Ecto neural progenitor cell (in vitro differentiated cells): ENCODE measurements at regions not wholly inside any gene's neighbourhood (a gene's known extent, or its start where the extent isn't known, plus 50 kb on each side); places are given as distances from the start of the nearest gene placed in this dataset.

Experiments
- DNase-seq: peaks from one replicate; pipeline ENCODE4 v3.0.0-alpha.2; 2018; ENCODE audit warnings: low spot score

DNA sequence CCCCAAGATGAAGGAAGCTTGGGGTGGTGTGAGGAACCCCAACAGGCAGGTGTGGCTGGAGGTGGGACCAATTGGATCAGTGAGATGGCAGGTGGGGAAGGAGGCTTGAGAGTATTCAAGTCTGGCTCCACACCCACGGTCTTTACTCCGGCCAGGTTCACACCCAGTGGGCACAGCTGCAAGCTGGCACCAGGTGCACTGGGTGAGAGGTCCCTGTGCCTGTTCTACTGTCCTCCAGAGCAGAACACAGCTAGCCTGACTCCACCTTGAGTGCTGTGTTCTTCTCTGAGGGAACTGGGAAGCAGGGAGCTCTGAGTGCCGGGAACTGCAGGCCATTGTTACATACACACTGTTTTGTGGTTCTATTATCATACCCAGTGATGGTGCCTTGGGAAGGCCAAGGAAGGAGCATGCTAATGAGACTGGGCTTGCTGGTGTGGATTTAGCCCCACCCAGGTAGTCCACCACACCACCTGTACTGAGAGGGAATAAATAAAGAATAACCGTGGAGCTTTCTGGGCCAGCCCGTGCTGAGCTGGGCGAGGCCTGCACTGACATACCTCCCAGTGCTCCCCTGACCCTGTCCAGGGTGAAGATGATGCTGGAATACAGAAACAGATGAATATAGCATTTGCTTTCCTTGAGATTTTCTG, 93.4 kb downstream of the ABHD5 start:
- no peak for DNase-seq

DNA sequence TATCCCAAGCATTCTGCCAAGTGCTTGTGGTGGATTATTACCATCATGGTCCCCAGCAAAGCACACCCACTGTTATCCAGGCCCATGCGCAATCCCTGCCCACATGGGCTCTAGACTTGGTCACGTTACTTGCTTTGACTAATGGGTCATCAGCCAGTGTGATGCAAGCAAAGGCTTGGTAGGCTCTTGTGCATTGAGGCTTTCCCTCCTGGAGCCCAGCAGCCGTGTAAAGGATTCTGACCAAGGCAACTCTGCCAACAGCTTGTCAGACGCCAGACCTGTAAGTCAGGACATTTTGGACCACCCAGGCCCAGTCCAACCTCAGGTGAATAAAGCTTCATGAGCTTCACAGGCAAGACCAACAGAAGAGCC, 93.9 kb downstream of the ABHD5 start:
- DNase-seq, result no peak

DNA sequence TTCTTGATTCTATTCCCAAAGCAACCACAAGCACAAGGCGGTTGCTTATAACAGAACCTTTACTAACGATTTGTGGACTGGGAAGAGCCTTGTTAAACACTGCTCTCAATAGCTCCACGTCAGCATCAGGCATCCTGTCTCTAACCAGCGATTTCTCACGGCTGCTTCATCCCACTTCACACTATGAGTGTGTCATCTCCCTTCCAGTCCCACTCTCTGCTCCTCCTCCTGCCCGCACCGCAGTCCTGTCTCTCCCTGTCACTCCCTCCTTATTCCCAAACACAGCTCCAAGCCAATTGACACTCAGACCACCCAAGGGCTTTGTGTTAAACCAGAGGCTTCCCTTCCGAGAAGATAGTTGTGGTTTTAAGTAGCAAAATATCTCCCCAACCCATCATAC, 94.8 kb downstream of the ABHD5 start:
- no peak for DNase-seq

DNA sequence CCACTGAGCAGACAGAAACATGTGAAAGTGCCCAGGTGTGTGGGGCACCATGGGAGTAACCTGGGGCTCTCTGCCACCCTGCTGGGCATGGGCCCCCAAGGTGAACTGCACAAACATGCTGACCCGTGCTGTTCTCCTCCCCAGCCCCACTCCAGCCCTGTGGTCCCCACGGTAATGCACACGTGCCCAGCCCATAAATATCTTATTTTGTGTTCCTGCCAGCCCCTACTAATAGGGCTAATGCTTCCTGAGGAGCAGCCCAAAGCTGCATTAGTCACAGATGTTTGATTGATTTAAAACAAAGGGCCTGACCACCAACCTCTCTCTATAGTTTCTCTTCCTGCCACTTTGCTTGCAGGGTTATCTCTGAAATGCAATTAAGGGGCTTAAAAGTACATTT, 95.4 kb downstream of the ABHD5 start:
- no peak for DNase-seq

DNA sequence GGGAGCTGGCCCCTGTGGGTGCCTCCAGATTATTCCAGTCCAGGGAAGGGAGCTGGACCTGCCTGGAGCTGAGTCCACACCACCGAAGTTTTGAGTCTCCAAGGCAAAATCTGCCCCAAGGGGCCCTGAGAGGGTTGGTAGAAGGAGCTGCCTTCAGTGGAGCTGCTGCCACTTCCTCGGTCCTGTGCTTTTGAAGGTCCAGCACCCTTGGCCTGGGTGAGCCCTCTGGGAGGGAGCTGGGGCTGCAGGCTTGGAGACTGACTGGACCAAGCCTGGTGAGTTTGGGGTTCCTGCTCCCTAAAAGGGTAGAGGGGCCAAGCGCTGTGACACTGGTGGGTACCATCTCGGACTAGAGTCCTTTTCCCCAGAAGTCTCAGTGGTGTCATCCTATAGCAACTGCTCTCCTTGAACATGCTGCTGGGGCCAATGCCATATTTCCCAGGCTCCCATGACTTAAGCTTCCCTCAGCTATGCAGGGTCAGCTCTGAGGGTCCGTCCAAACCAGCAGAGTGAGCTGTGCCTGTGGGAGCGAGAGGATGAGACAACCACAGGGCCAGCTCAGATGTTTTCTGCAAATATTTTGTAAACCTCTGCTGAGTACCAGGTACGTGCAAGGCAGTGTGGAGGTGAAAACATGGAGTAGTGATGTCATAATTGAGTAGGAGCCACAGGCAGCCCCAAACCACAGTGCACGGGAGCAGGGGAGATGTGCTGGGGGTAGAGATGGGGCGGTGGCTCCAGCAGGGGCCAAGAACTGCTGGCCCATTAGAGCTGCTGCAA, 96.0 kb downstream of the ABHD5 start:
- peak; percentile 26 for DNase-seq

DNA sequence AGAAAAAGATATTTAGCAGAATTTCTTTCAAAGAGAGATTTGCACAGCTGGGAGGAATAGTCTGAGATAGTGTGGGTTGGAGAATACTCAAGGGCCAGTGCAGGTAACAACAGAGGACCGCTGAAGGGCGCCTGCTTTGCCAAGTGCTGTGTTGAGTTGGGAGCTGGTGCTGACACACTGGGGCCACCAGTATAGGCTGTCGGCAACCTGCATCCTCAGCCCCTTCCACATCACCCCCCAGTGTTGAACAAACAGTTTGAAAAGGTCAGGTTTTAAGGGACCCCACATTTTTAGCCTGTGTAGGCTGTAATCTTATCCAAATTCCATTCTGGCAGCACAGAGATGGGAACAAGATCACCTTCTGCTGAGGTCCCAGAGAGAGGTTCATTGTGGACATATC, 96.6 kb downstream of the ABHD5 start:
- no peak for DNase-seq

DNA sequence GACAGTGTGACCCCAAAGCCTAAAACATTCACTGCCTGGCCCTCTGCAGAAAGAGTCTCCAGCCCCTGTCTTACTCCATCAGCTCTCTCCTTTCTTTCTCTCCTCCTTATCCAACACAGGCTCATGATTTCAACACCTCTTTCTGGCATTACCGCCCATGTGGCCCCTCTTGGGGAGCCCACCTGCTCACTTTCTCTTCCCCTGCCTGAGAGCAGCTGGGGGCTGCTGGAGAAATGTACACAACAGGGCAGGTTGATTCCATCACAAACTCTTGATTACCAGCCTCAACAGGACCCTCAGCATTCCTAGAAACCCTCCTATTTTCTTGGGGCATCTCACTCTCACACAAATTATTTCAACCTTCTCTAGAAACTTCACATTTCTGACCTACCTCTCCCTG, 98.3 kb downstream of the ABHD5 start:
- no peak for DNase-seq

DNA sequence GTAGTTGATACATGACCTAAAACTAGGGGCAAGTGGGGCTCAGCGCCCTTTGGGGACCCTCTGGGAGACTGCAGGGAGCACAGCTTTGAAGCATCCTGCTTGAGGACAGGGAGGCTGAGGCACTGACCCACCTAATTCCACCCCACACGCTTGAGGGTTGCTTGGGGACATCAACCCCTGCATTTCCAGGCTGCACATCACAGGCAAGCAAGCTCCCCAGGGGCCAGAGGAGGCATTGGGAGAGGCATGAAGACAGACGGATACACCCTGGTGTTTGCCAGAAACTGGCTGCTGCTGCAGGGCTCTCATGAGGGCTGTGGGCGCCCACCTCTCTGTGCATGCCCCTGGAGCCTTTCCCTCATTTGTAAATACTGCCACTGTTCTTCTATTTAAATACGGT, 99.3 kb downstream of the ABHD5 start:
- peak; percentile 38 for DNase-seq

DNA sequence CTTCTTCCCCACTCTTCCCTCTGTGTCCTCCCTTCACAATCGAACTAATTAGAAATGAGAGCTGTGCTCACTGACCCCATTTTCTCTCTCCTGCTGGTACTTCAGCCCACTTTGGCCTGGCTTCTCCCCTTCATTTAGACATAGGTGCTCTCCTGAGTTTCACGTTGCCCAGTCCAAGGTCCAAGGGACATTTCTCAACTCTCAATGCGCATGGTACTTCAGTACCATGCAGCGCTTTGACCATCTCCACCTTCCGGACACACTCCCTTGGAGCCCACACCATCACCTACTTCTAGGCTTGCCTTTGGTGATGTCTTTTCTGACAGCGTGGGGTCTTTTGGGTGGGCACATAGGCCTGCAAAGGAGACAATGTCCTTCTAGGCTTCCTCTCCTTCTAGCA, 99.7 kb downstream of the ABHD5 start:
- DNase-seq, result no peak

DNA sequence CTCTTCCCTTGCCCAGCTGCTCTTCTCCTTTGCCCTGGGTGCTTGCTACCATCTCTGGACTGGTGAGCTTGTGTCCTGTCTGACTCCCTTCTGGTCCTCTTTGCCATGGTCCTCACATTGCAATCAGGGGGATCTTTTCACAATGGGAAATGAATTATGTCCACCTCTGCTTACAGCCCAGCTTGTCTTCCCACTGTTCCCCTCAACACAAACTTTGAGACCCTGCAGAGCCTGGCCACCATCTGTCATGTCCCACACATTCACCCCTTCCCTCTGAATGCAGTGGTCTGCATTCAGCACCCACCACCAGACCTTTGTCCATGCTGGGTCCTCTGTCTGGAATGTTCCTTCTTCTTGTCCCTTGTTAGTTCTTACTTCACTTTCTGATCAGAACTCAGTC, 100.5 kb downstream of the ABHD5 start:
- no peak for DNase-seq

DNA sequence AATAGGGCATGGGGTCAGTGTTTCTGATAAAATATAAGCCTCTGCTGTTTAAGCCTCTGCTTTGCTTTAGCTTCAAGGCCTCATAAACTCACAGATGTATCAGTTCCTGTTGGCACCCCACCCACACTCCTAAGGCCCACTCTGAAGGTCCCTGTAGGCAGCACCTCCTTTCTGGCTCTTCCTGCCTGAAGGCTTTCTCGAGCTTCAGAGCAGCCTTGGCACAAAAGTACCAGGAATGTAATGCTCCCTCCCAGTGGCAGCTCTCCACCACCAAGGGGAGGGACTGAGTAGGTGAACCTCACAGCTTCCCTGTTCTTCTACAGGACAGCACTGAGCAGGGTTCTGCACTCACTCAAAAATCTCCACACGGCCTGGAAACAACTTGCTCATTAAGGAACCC, 102.2 kb downstream of the ABHD5 start:
- peak; percentile 15 for DNase-seq

DNA sequence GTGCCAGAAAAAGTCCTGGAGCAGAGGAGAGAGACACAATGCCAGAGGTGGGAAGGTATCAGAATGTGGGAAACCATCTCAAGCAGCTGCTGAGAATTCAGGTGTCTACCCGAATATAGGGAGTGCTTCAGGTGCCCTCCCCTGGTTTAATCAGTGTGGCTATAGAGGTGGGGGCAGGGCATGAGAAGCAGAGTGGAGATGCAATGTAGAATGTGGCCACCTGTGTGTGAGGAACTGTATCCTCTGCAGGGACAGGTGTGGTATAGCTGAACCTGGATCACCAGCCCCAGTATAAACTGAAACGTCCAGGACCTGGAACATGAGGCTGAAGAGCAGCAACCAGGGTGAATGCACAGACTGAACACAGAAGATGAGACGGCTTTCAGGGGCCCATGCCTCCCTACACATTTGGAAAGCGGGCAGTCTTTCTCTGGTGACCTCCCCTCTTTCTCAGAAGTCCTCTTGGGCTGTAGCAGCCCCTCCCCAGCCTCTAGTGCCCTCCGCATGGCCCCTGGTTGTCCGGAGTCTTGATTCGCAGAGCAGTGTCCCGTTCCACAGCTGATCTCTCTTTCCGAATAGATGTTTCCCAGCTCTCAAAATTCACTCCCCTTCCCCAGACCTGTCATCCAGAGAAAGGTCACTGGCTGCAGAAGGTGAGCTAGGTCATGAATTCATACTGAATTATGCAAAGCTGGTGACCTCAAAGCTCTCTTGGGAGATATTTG, 103.1 kb downstream of the ABHD5 start:
- DNase-seq, result peak; percentile 16

DNA sequence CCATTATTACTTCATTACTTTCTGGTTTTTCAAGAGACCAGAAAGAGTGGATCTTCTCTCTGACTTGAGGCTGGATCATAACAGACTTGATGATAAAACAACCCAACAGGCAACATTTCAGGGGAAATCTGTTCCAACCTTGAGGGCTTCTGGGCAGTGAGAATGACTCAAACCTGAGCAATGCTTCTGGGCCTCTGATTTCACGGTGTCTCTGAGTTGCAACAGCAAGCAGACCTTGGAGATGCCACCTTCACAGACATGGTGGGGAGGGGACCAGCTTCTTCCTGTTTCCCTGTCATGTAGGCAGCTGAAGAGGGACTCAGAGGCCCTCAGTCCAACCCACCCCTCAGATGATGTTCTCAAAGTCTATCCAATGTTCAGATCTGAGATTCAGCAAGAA, 104.0 kb downstream of the ABHD5 start:
- peak; percentile 15 for DNase-seq

DNA sequence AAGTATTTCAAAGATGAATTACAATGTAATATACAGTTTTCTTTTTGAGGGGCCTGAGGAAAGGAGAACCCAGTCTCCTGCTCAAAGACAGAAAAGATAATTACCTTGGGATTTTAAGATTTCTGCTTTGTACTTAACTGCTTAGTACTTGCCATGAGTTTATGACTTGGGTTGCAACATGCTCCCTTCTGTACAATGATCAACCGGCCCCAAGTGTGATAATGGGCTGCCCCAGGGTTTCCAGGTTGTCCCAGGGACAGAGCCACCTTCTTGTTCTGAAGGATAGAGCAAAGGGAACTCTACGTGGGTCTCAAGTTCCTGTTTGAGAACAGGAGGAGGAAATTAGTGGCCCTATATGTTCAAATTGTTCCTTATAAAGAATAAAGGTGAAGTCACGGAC, 104.8 kb downstream of the ABHD5 start:
- no peak for DNase-seq

DNA sequence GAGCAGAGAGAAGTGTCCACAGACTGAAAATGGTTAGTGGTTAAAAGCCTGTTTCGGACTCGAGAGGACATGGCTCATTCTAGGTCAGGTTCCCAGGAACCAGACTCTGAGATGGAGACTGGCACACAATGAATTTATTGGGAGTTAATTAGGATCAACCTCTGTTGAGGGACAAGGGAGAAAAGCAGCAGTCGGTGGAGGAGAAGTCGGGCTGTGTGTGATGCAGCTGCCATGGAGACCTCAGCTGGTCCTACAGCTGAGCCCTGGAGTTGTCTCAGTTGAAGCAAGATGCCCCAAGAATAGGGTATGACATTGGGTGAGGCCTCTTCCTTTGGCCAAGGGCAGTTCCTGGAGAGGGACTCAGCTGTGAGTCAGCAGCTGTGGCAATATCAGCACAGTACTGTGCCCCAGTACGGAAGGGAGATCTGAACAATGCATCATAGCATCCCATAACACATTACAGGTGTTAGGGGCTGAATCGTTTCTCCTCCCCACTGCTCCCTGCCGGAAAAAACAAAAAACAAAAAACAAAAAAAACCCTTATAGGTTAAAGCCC, 105.4 kb downstream of the ABHD5 start:
- DNase-seq, result no peak

DNA sequence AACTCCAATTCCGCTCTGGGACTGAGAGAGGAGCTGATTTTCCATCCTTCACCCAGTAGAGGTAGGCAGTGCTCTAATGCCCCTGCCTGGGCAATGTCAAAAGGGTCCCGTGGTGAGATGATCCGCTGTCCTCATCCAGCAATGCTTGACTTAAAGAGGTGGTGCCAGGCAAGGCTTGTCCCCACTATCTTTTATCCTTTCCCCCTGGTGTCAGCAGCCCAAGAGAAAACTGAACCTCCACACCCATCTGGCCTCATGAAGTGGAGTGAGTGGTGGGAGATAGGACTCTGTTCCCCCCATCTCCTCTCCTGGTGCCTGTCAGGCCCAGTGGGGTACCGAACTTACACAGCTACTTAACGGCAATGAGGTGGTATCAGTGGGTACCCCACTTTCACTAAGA, 107.1 kb downstream of the ABHD5 start:
- no peak for DNase-seq

DNA sequence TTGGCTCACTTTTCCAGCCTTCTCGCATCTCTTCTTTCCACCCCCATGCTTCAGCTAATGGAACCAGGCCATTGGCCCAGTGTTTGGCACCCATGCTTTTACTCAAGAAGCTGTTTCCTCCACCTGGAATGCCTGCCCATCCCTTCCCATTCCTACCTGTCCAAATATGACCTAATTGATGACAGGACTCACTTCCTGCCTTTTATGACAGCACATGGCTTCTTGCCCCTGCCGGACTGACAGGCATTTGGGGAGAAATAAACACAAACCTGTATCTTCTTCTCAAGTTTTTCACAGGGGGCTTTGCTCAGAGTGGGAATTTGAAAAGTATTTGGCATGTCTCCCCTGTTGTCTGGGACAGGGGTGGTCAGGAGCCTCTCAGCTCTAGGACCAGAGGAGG, 120.1 kb downstream of the ABHD5 start:
- no peak for DNase-seq

DNA sequence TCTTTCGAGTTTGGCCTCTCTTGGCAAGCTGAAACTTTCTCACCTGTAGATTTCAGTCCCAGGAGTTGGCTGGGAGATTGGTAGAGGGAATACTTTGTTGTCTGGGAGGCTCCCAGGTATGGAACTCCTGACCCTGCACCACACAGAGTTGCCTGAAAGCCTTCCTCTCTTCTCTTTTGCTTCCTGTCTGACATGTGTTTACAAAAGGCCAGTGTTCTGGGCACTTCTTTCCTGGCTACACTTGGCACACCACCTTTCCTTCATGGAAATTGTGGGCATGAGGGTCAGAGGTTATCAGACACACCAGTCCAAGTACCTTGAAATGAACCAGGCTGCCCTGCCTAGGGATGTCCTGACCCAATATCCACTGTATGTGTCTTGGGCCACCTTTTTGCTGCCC, 123.7 kb downstream of the ABHD5 start:
- no peak for DNase-seq

DNA sequence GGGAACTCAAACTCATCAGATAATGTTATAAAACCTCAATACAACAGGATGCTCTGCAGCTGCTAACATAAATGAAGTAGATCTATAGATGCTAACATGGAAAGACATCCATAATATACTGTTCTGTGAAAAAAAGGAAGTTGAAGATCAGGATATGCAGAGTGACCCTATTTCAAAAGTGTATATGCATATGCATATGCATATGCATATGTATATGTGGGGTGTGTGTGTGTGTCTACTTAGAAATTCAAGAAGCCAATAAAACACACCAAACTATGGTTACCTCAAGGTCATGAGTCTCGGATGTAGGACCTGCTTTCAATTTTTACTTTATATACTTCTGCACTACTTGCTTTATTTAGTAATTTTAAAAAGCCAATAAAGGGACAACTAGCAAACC, 125.6 kb downstream of the ABHD5 start:
- DNase-seq, result no peak

DNA sequence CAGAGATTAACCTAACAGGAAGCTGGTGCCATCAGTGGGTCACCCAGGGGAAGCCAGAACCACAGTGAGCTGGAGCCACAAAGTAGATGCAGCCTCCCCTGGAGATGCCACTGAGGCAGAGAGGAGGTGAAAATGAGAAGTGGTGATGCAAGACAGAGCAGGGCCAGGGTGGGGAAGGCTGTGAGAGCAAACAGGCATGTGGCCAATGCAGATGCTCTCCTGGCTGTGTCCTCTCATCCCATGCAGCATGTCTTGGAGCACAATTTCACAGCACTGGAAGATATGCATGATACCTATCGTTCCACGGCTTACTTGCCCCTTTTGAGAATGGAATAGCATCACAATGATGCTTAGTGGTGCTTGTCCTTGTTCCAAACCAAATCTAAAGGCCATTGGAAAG, 126.3 kb downstream of the ABHD5 start:
- DNase-seq, result no peak

DNA sequence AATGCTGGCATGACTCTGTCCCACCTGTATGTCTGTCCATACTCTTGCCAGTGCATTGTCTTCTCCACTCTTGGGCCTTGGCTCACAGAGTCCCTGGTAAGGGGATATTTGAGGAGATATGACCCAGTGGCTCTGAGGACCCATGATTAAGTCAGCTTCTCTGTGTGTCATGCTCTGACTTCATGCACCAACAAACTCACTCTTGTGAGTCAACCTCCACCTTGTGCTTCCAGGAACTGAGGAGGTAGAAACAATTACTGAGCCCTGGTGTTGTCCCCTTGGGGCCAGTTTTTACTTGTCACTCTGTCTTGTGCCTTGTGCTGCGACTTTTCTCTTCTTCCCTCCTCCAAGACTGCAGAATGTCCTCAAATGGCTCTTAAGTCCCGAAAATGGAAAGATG, 127.1 kb downstream of the ABHD5 start:
- no peak for DNase-seq

DNA sequence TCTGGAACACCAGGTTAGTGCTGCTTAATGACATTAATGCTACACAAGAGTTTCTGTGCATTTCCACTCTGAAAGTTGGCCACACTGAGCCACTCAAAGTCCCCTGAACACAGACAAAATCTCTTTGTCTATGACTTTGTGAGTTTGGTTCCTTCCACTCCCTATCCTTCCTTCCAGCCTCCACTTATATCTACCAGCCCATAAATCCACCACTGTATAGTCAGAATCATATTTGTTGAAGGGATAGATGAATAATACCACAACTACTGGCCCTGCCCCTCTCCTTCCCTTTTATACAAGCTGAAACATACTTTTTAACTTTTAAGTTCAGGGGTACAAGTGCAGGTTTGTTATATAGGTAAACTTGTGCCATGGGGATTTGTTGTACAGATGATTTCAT, 127.5 kb downstream of the ABHD5 start:
- DNase-seq, result no peak
